ENCODE measurements at regions not wholly inside any gene's neighbourhood (a gene's known extent, or its start where the extent isn't known, plus 50 kb on each side); places are given as distances from the start of the nearest gene placed in this dataset.

DNA sequence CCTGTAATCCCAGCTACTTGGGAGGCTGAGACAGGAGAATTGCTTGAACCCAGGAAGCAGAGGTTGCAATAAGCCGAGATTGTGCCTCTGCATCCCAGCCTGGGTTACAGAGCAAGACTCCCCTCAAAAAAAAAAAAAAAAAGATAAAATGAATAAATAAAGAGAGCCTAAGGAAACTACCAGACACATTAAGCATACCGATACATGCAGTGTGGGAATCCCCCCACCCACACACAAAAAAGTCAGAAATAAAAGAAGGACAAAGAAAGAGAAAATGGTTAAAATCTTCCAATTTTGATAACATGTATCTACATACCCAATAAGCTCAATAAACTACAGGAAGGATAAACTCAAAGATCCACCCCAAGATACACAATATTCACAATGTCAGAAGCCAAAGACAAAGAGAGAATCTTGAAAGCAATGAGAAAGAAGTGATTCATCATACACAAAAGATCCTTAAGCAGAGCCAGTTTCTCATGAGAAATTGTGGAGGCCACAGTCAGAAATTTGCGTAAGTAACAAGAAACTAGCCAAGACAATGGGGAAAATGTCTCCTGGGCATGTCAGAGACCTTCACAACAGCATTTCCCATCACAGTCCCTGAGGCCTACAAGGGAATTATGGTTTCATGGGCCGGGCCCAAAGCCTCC is 1197.0 kb downstream of the AMY1C start:
- TF ChIP-seq CTCF (IDR thresholded peaks at IDR 0.05) (no peak), POLR2A (IDR thresholded peaks at IDR 0.05) (no peak), EP300 (IDR thresholded peaks at IDR 0.05) (no peak)
- no peaks in the 10 kb centered on the region for H3K36me3 ChIP-seq
- H3K27me3 ChIP-seq: no peaks in the 10 kb centered on the region
- H3K9me3 ChIP-seq: no peaks in the 10 kb centered on the region
- no peak overlapping the region for H3K27ac ChIP-seq
- WGBS, 3 donors: 76 to 89% (median 88%) methylated on average over 4 of the region's 4 CpGs
- H3K4me3 ChIP-seq: no peak overlapping the region
- no peaks in the 10 kb centered on the region for H3K4me1 ChIP-seq (ENCODE audit: insufficient read depth)
- intact Hi-C loops (cut with DNase I): no loop called here
- DNase-seq: no peak

DNA sequence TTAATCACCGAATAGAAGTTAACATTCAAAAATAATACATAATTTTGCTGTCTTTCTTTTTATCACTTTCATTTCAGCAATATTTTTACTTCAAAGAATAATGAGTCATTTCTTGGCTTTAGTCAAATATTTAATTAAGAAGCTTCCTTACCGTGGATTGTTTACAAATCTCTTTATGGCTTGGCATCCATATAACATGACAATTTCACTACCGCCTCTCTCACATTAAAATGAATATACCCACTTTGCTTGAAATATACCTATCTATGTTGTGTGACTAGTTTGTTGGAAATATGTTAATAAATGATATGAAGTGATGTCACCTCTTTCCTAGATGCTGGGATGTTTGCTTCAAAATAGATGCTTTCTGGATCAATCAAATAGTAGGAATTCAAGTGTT is 1203.9 kb downstream of the AMY1C start:
- Histone ChIP-seq H3K27ac (no peak overlapping the region), H3K9me3 (no peaks in the 10 kb centered on the region), H3K36me3 (no peaks in the 10 kb centered on the region), H3K4me1 (ENCODE audit: insufficient read depth) (no peaks in the 10 kb centered on the region), H3K27me3 (no peaks in the 10 kb centered on the region), H3K4me3 (no peak overlapping the region)
- DNase-seq: no peak
- 26 to 45% (median 27%) methylated on average over 3 of the region's 3 CpGs for WGBS, 3 donors
- TF ChIP-seq POLR2A (IDR thresholded peaks at IDR 0.05) (no peak), EP300 (IDR thresholded peaks at IDR 0.05) (no peak), CTCF (IDR thresholded peaks at IDR 0.05) (no peak)
- intact Hi-C loops (cut with DNase I): no loop called here

GRCh38 chr1:104973516-104973915 is 1223.8 kb downstream of the AMY1C start:
- WGBS, 3 donors: 61 to 72% (median 68%) methylated on average over 2 of the region's 2 CpGs
- no peaks in the 10 kb centered on the region for H3K9me3 ChIP-seq

GRCh38 chr1:104979651-104980050 is 1230.0 kb downstream of the AMY1C start:
- WGBS, 3 donors: 67 to 83% (median 80%) methylated on average over 1 of the region's 1 CpG
- TF ChIP-seq POLR2A (IDR thresholded peaks at IDR 0.05): no peak
- TF ChIP-seq EP300 (IDR thresholded peaks at IDR 0.05): no peak
- TF ChIP-seq CTCF (IDR thresholded peaks at IDR 0.05): no peak
- no peaks in the 10 kb centered on the region for H3K27me3 ChIP-seq
- no peak overlapping the region for H3K4me3 ChIP-seq
- no peak for DNase-seq
- H3K4me1 ChIP-seq (ENCODE audit: insufficient read depth): peaks cover 1% of the 10 kb centered on the region
- intact Hi-C loops (cut with DNase I): loop anchor here in 1 of 4 donors (10.0 kb wide), 1 partner anchor 125 kb away; no protein-coding TSS in a partner anchor
- H3K36me3 ChIP-seq: no peaks in the 10 kb centered on the region
- H3K9me3 ChIP-seq: no peaks in the 10 kb centered on the region
- H3K27ac ChIP-seq: no peak overlapping the region

More at GRCh38 chr1:104973516-104973915, 1223.8 kb downstream of the AMY1C start:
- H3K4me3 ChIP-seq: no peak overlapping the region
- TF ChIP-seq CTCF (IDR thresholded peaks at IDR 0.05) (no peak), POLR2A (IDR thresholded peaks at IDR 0.05) (no peak), EP300 (IDR thresholded peaks at IDR 0.05) (no peak)
- no peaks in the 10 kb centered on the region for H3K36me3 ChIP-seq
- H3K27ac ChIP-seq: no peak overlapping the region
- DNase-seq: no peak
- no peaks in the 10 kb centered on the region for H3K4me1 ChIP-seq (ENCODE audit: insufficient read depth)
- intact Hi-C loops (cut with DNase I): loop anchor here in 1 of 4 donors (10.0 kb wide), 1 partner anchor 131 kb away; no protein-coding TSS in a partner anchor
- H3K27me3 ChIP-seq: peaks cover 2% of the 10 kb centered on the region
